ENCODE measurements at regions not wholly inside any gene's neighbourhood (a gene's known extent, or its start where the extent isn't known, plus 50 kb on each side); places are given as distances from the start of the nearest gene placed in this dataset.
"Not testable (repeated sequence)": the region's sequence is repeated elsewhere in the genome, so short reads cannot be mapped to it uniquely, and the experiment has no call there.

DNA sequence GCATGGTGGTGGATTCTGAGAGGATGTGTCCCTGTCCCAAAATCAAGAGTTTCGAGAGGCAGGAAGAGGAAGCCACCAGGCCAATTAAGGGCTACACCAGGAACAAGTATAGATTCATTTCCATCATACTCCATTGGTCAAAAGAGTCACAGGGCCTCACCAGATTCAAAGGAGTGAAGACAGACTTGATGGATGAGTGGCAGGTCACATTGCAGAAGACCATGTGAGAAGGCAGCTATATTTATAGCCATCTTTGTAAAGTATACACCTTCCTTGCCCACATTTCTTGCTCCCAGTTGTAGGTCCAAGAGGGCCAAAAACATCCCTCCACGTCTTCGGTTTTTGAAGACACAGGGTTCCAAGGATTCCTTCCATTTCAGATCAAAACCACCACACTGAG is 406.0 kb downstream of the BCOR start:
- Histone ChIP-seq H3K27me3 (ENCODE audit: insufficient read depth, low read length) (no peaks in the 10 kb centered on the region), H3K4me3 (ENCODE audit: low read depth, low read length) (no peak overlapping the region), H3K4me1 (ENCODE audit: control insufficient read depth, insufficient read depth, low read length, unreplicated experiment) (no peaks in the 10 kb centered on the region), H3K27ac (ENCODE audit: low read depth, low read length) (no peak overlapping the region), H2AFZ (ENCODE audit: low read length, unreplicated experiment) (no peak overlapping the region), H3K36me3 (ENCODE audit: insufficient read depth, low read length) (no peaks in the 10 kb centered on the region), H3K79me2 (ENCODE audit: control insufficient read depth, insufficient read depth, low read length, unreplicated experiment) (no peaks in the 10 kb centered on the region)

DNA sequence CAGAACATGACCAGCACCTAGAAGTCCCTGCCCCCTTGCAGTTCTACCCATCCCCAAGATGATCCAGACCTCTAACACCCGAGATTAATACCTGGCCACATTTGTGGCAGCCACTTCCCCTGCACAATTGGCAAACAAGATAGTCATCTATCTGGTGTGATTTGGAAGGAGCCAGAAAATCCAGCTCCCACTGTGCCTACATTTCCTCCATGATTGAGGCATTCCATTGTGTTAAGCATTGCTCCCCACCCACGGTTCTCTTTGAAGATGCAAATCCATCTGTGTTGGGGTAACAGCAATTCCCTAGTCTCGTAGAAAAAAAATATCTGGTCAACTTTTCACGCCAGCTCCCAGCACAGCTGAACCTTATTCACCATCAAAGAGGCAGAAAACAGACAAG is 405.0 kb downstream of the BCOR start:
- Histone ChIP-seq H3K79me2 (ENCODE audit: control insufficient read depth, insufficient read depth, low read length, unreplicated experiment) (no peaks in the 10 kb centered on the region), H3K4me3 (ENCODE audit: low read depth, low read length) (no peak overlapping the region), H2AFZ (ENCODE audit: low read length, unreplicated experiment) (no peak overlapping the region), H3K4me1 (ENCODE audit: control insufficient read depth, insufficient read depth, low read length, unreplicated experiment) (no peaks in the 10 kb centered on the region), H3K36me3 (ENCODE audit: insufficient read depth, low read length) (no peaks in the 10 kb centered on the region), H3K27ac (ENCODE audit: low read depth, low read length) (no peak overlapping the region), H3K27me3 (ENCODE audit: insufficient read depth, low read length) (no peaks in the 10 kb centered on the region)

DNA sequence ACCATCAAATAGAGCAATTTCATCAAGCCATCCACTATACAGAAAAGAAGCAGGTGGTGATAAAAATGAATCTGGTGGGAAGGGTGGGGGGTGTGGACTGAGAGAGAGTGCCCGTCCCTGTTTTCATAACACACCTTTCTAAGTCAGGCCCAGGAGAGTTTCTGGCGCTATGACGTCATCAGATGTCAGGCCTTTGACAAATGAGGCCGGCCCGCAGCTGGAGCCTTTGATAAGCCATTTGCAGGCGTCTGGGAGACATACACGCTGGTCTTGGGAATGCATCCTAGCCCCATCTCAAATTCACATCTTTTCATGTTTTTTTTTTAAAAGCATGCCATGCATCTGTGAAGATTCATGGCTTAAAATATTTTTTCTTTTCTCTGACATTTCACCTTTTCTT is 404.5 kb downstream of the BCOR start:
- no peak overlapping the region for H3K27ac ChIP-seq (ENCODE audit: low read depth, low read length)

DNA sequence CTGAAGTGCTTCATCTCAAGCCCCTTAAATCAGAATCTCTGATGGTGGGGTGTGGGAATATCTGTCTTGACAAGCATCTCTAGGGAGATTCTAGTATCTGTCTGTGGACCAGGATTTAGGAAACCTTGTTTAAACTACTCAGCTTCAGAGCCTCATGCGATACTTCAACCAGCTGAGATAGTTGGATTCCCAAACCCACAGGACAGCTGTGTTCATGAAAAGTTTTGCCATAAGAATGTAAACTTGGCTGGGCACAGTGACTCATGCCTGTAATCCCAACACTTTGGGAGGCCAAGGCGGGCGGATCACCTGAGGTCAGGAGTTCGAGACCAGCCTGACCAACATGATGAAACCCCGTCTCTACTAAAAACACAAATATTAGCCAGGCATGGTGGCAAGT is 395.1 kb downstream of the BCOR start:
- not testable (repeated sequence) for H3K4me1 ChIP-seq (ENCODE audit: control insufficient read depth, insufficient read depth, low read length, unreplicated experiment); H3K27ac ChIP-seq (ENCODE audit: low read depth, low read length); H3K79me2 ChIP-seq (ENCODE audit: control insufficient read depth, insufficient read depth, low read length, unreplicated experiment); H3K36me3 ChIP-seq (ENCODE audit: insufficient read depth, low read length); H3K4me3 ChIP-seq (ENCODE audit: low read depth, low read length); H2AFZ ChIP-seq (ENCODE audit: low read length, unreplicated experiment); H3K27me3 ChIP-seq (ENCODE audit: insufficient read depth, low read length)

More for the DNA sequence above, 404.5 kb downstream of the BCOR start:
- Histone ChIP-seq H3K36me3 (ENCODE audit: insufficient read depth, low read length) (no peaks in the 10 kb centered on the region), H3K4me1 (ENCODE audit: control insufficient read depth, insufficient read depth, low read length, unreplicated experiment) (no peaks in the 10 kb centered on the region), H3K27me3 (ENCODE audit: insufficient read depth, low read length) (no peaks in the 10 kb centered on the region), H3K4me3 (ENCODE audit: low read depth, low read length) (no peak overlapping the region), H3K79me2 (ENCODE audit: control insufficient read depth, insufficient read depth, low read length, unreplicated experiment) (no peaks in the 10 kb centered on the region), H2AFZ (ENCODE audit: low read length, unreplicated experiment) (no peak overlapping the region)

DNA sequence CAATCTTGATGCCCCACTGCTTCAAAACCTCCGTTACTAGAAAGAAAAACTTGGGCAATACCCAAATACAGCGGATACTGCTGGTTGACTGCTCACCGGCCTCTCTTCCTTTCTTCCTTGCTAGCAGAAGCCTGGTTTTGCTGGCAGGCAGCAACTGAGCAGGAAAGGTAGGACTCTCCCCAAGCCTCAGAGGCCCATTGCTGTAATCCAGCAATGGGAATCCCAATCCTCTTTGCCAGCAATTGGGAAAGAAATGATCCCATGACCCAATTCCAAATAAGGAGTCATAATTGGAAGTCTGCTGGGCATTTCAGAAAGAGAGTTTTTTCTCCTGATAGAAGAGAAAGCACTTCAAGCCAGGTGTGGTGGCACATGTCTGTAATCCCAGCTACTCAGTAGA is 394.5 kb downstream of the BCOR start:
- no peaks in the 10 kb centered on the region for H3K27me3 ChIP-seq (ENCODE audit: insufficient read depth, low read length)
- H3K4me3 ChIP-seq (ENCODE audit: low read depth, low read length) = no peak overlapping the region
- H3K36me3 ChIP-seq (ENCODE audit: insufficient read depth, low read length) = no peaks in the 10 kb centered on the region

DNA sequence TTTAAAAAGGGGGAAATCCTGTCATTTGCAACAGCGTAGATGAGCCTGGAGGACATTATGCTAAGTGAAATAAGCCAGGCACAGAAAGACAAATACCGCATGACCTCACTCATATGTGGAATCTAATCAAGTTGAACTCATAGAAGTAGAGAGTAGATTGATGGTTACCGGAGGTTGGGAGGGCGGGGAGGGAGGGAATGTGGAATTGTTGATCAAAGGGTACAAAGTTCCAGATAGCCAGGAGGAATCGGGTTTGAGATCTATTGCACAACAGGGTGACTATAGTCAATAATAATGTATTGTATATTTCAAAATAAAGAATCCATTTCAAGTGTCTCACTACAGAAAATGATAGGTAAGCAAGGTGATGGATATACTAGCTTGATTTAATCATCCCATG is 393.2 kb downstream of the BCOR start:
- Histone ChIP-seq H3K79me2 (ENCODE audit: control insufficient read depth, insufficient read depth, low read length, unreplicated experiment) (no peaks in the 10 kb centered on the region), H3K27me3 (ENCODE audit: insufficient read depth, low read length) (no peaks in the 10 kb centered on the region), H3K27ac (ENCODE audit: low read depth, low read length) (no peak overlapping the region), H2AFZ (ENCODE audit: low read length, unreplicated experiment) (no peak overlapping the region), H3K4me1 (ENCODE audit: control insufficient read depth, insufficient read depth, low read length, unreplicated experiment) (peaks cover 8% of the 10 kb centered on the region), H3K4me3 (ENCODE audit: low read depth, low read length) (no peak overlapping the region), H3K36me3 (ENCODE audit: insufficient read depth, low read length) (no peaks in the 10 kb centered on the region)

More for the DNA sequence above, 394.5 kb downstream of the BCOR start:
- Histone ChIP-seq H3K27ac (ENCODE audit: low read depth, low read length) (no peak overlapping the region), H3K4me1 (ENCODE audit: control insufficient read depth, insufficient read depth, low read length, unreplicated experiment) (peaks cover 8% of the 10 kb centered on the region), H3K79me2 (ENCODE audit: control insufficient read depth, insufficient read depth, low read length, unreplicated experiment) (no peaks in the 10 kb centered on the region), H2AFZ (ENCODE audit: low read length, unreplicated experiment) (no peak overlapping the region)

DNA sequence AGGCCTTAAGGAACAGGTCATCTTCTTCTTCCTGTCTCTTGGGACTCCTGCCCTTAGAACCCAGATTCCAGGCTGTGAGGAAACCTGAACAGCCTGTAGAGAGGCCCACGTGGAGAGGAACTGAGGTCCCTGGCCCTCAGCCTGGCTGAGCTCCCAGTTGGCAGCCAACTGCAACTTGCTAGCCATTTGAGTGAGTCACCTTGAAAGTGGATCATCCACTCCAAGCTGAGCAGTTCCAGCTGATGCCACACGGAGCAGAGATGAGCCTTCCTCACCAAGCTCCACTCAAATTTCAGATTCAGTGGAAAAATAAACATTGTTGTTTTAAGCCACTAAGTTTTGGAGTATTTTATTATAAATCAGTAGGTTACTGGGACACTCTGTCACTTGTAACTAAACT is 392.5 kb downstream of the BCOR start:
- no peaks in the 10 kb centered on the region for H3K79me2 ChIP-seq (ENCODE audit: control insufficient read depth, insufficient read depth, low read length, unreplicated experiment)
- H3K36me3 ChIP-seq (ENCODE audit: insufficient read depth, low read length) = no peaks in the 10 kb centered on the region
- H3K27ac ChIP-seq (ENCODE audit: low read depth, low read length) = no peak overlapping the region
- no peak overlapping the region for H2AFZ ChIP-seq (ENCODE audit: low read length, unreplicated experiment)
- H3K27me3 ChIP-seq (ENCODE audit: insufficient read depth, low read length) = no peaks in the 10 kb centered on the region
- H3K4me3 ChIP-seq (ENCODE audit: low read depth, low read length) = no peak overlapping the region
- H3K4me1 ChIP-seq (ENCODE audit: control insufficient read depth, insufficient read depth, low read length, unreplicated experiment) = peaks cover 8% of the 10 kb centered on the region

DNA sequence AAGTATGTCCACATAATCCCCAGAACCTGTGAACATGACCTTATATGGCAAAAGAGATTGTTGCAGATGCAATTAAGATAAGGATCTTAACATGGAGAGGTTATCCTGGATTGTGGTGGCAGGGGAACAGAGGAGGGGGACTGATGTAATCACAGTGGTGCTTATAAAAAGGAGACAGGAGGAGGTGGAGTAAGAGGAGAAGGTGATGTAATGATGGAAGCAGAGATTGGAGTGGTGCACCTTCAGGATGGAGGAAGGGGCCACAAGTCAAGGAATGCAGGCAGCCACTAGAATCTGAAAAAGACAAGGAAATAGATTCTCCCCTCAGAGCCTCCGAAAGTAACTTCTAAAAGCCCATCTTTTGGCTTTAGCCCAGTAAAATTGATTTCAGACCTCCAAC is 388.4 kb downstream of the BCOR start:
- H3K4me3 ChIP-seq (ENCODE audit: low read depth, low read length) = no peak overlapping the region
- peaks cover 8% of the 10 kb centered on the region for H3K4me1 ChIP-seq (ENCODE audit: control insufficient read depth, insufficient read depth, low read length, unreplicated experiment)
- no peaks in the 10 kb centered on the region for H3K27me3 ChIP-seq (ENCODE audit: insufficient read depth, low read length)
- H3K79me2 ChIP-seq (ENCODE audit: control insufficient read depth, insufficient read depth, low read length, unreplicated experiment) = no peaks in the 10 kb centered on the region
- H3K36me3 ChIP-seq (ENCODE audit: insufficient read depth, low read length) = no peaks in the 10 kb centered on the region
- no peak overlapping the region for H3K27ac ChIP-seq (ENCODE audit: low read depth, low read length)
- H2AFZ ChIP-seq (ENCODE audit: low read length, unreplicated experiment) = no peak overlapping the region

DNA sequence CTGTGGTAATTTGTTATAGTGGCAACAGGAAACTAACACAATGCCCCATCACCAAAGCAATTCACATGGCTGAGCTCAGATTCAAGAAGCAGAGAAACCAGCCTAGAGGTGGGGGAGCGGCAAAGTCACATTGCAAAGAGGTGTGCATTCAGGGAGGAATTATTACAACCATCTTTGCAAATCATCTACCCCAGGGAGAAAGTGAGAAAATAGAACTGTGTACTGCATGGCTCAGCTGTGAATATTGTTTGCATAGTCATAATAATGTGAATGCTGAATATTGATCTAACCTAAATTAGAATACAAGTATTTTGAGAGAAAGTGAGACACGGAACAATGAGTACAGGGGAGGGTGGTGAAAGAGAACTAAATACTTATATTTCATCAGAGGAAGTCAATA is 387.9 kb downstream of the BCOR start:
- Histone ChIP-seq H3K36me3 (ENCODE audit: insufficient read depth, low read length) (no peaks in the 10 kb centered on the region), H3K79me2 (ENCODE audit: control insufficient read depth, insufficient read depth, low read length, unreplicated experiment) (no peaks in the 10 kb centered on the region), H3K4me1 (ENCODE audit: control insufficient read depth, insufficient read depth, low read length, unreplicated experiment) (peaks cover 8% of the 10 kb centered on the region), H3K27ac (ENCODE audit: low read depth, low read length) (no peak overlapping the region), H3K27me3 (ENCODE audit: insufficient read depth, low read length) (no peaks in the 10 kb centered on the region), H3K4me3 (ENCODE audit: low read depth, low read length) (no peak overlapping the region), H2AFZ (ENCODE audit: low read length, unreplicated experiment) (no peak overlapping the region)

DNA sequence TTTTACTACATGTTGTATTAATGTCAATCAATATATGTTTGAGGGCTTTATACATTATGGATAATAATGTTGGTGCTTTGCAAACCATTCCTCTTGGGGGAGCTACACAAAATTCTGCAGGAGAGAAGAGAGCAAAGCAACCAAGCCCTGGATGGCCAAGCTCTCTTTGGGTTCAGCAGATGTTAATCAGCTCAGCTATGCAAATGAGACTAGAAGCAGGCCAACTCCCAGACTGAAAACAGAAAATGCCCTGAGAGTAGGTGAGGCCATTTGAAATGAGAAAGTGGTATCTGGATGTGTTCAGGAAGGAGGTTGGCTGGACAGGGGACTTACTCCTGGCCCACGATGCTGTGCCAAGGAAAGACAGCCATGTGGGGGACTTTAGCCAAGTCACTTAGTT is 387.0 kb downstream of the BCOR start:
- Histone ChIP-seq H3K79me2 (ENCODE audit: control insufficient read depth, insufficient read depth, low read length, unreplicated experiment) (no peaks in the 10 kb centered on the region), H3K4me3 (ENCODE audit: low read depth, low read length) (no peak overlapping the region), H2AFZ (ENCODE audit: low read length, unreplicated experiment) (no peak overlapping the region), H3K27me3 (ENCODE audit: insufficient read depth, low read length) (no peaks in the 10 kb centered on the region), H3K4me1 (ENCODE audit: control insufficient read depth, insufficient read depth, low read length, unreplicated experiment) (peaks cover under 1% of the 10 kb centered on the region), H3K27ac (ENCODE audit: low read depth, low read length) (no peak overlapping the region), H3K36me3 (ENCODE audit: insufficient read depth, low read length) (no peaks in the 10 kb centered on the region)

DNA sequence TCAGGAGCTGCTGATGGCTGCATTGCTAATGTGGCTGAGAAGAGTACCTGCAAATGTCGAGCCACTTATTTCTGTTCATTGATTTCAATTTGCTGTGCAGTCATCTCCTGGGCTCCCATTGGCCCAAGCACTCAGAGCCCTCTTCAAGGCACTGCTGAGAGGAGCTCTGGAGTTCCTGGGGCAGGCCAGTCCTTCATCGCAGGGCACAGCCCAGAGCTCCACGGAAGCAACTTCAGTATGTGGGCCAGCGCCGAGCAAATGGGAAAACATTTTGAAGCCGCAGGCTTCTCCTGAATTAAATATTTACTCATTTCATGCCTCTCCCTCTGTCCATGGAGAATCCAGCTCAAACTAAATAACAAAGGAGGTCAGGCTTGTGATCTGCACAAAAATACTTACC is 383.3 kb downstream of the BCOR start:
- Histone ChIP-seq H3K4me1 (ENCODE audit: control insufficient read depth, insufficient read depth, low read length, unreplicated experiment) (no peaks in the 10 kb centered on the region), H3K36me3 (ENCODE audit: insufficient read depth, low read length) (no peaks in the 10 kb centered on the region), H3K27me3 (ENCODE audit: insufficient read depth, low read length) (no peaks in the 10 kb centered on the region), H3K27ac (ENCODE audit: low read depth, low read length) (no peak overlapping the region), H3K4me3 (ENCODE audit: low read depth, low read length) (no peak overlapping the region), H3K79me2 (ENCODE audit: control insufficient read depth, insufficient read depth, low read length, unreplicated experiment) (no peaks in the 10 kb centered on the region), H2AFZ (ENCODE audit: low read length, unreplicated experiment) (no peak overlapping the region)

DNA sequence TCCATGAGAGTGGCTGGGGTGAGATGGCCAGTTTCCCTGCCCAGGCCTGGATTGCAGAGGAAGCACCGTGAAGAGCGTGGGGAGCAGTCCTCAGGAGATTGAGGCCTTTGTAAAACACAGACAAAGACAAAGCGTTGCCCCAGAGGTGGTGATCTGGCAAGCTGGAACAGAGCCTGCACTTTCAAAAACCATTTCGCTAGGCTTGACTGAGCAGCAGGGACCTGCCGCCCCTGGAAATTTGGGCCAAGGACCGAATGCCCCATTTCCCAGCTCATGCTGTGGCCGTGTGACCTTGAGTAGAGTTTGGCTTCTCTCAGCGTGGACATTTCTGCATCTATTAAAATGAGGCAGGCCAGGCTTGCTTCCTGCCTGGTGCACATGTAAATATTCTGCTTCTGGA is 381.4 kb downstream of the BCOR start:
- no peak overlapping the region for H3K27ac ChIP-seq (ENCODE audit: low read depth, low read length)
- no peaks in the 10 kb centered on the region for H3K27me3 ChIP-seq (ENCODE audit: insufficient read depth, low read length)

More for the DNA sequence above, 381.4 kb downstream of the BCOR start:
- H3K4me3 ChIP-seq (ENCODE audit: low read depth, low read length) = no peak overlapping the region
- H3K79me2 ChIP-seq (ENCODE audit: control insufficient read depth, insufficient read depth, low read length, unreplicated experiment) = no peaks in the 10 kb centered on the region
- no peaks in the 10 kb centered on the region for H3K36me3 ChIP-seq (ENCODE audit: insufficient read depth, low read length)
- H2AFZ ChIP-seq (ENCODE audit: low read length, unreplicated experiment) = no peak overlapping the region
- peaks cover 4% of the 10 kb centered on the region for H3K4me1 ChIP-seq (ENCODE audit: control insufficient read depth, insufficient read depth, low read length, unreplicated experiment)
